Breast epithelium (tissue), 3 donors: ENCODE measurements at regions not wholly inside any gene's neighbourhood (a gene's known extent, or its start where the extent isn't known, plus 50 kb on each side); places are given as distances from the start of the nearest gene placed in this dataset.

Experiments used
- CTCF ChIP-seq, 3 donors: fragments of 450-650 bp; IDR thresholded peaks; one replicate each; pipeline ENCODE4 v1.5.1; 2016 to 2017; ENCODE audit warnings: antibody characterized with exemption in 3 of 3, mild to moderate bottlenecking in 3 of 3, moderate library complexity in 3 of 3
- POLR2AphosphoS5 ChIP-seq, 3 donors: sonication (generic); formaldehyde crosslinking; IDR thresholded peaks; one replicate each; pipeline ENCODE4 v1.6.1; 2017; ENCODE audit warnings: antibody characterized with exemption in 3 of 3

GRCh38 chr5:84564321-84565075, 179.8 kb upstream of the EDIL3 start:
- TF ChIP-seq CTCF (IDR thresholded peaks at IDR 0.05) (no peak), POLR2AphosphoS5 (IDR thresholded peaks at IDR 0.05) (no peak)
